ENCODE measurements at regions not wholly inside any gene's neighbourhood (a gene's known extent, or its start where the extent isn't known, plus 50 kb on each side); places are given as distances from the start of the nearest gene placed in this dataset.

DNA sequence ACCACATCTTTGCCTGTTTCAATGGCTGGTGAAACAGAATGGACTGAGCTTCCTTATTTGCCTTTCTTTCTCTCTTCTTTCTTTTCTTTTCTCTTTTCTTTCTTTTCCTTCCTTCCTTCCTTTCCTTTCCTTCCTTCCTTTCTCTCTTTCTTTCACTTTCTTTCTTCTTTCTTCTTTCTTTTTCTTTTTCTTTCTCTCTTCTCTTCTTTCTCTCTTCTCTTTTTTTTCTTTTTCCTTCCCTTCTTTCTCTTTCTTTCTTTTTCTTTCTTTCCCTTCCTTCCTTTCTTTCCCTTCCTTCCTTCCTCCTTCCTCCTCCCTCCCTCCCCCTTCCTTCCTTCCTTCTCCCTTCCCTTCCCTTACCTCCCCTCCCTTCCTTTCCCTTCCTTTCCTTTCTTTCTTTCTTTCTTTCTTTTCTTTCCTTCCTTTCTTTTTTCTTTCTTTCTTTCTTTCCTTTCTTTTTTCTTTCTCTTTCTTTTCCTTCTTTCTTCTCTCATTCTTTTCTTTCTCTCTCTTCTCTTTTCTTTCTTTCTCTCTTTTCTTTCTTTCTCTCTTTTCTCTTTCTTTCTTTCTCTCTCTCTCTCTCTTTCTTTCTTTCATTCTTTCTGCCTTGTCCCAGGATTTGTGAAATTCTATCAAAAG is 50.1 kb upstream of the MCTP1 start:
- no peak for TF ChIP-seq ZNF3 (CRISPR knock-in tag; IDR thresholded peaks at IDR 0.05)
- TF ChIP-seq, protein P1, sequence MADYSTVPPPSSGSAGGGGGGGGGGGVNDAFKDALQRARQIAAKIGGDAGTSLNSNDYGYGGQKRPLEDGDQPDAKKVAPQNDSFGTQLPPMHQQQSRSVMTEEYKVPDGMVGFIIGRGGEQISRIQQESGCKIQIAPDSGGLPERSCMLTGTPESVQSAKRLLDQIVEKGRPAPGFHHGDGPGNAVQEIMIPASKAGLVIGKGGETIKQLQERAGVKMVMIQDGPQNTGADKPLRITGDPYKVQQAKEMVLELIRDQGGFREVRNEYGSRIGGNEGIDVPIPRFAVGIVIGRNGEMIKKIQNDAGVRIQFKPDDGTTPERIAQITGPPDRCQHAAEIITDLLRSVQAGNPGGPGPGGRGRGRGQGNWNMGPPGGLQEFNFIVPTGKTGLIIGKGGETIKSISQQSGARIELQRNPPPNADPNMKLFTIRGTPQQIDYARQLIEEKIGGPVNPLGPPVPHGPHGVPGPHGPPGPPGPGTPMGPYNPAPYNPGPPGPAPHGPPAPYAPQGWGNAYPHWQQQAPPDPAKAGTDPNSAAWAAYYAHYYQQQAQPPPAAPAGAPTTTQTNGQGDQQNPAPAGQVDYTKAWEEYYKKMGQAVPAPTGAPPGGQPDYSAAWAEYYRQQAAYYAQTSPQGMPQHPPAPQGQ (CRISPR knock-in tag; IDR thresholded peaks at IDR 0.05; ENCODE audit: borderline replicate concordance) = no peak
- TF ChIP-seq LCORL (IDR thresholded peaks at IDR 0.05) = no peak
- TF ChIP-seq LCORL (CRISPR knock-in tag; IDR thresholded peaks at IDR 0.05) = no peak
- no peak for TF ChIP-seq ZNF614 (CRISPR knock-in tag; IDR thresholded peaks at IDR 0.05; ENCODE audit: borderline replicate concordance)
- no peak for TF ChIP-seq ZBTB1 (CRISPR knock-in tag; IDR thresholded peaks at IDR 0.05; ENCODE audit: borderline replicate concordance)
- TF ChIP-seq YEATS4 (CRISPR knock-in tag; IDR thresholded peaks at IDR 0.05; ENCODE audit: borderline replicate concordance) = no peak
- TF ChIP-seq NFIC (IDR thresholded peaks at IDR 0.05; ENCODE audit: low read length) = no peak
- no peak for TF ChIP-seq SAP130 (CRISPR knock-in tag; IDR thresholded peaks at IDR 0.05; ENCODE audit: low read depth)
- TF ChIP-seq NFKBIZ (CRISPR knock-in tag; IDR thresholded peaks at IDR 0.05) = no peak
- no peak for TF ChIP-seq AGO1 (IDR thresholded peaks at IDR 0.05; ENCODE audit: low read depth, low read length, poor library complexity, severe bottlenecking)
- no peak for TF ChIP-seq KMT2B (CRISPR knock-in tag; IDR thresholded peaks at IDR 0.05)
- no peak for TF ChIP-seq ZNF644 (CRISPR knock-in tag; IDR thresholded peaks at IDR 0.05; ENCODE audit: low read depth)
- no peak for TF ChIP-seq MXI1 (IDR thresholded peaks at IDR 0.05; ENCODE audit: borderline replicate concordance, low read depth, low read length)
- TF ChIP-seq, protein P2, sequence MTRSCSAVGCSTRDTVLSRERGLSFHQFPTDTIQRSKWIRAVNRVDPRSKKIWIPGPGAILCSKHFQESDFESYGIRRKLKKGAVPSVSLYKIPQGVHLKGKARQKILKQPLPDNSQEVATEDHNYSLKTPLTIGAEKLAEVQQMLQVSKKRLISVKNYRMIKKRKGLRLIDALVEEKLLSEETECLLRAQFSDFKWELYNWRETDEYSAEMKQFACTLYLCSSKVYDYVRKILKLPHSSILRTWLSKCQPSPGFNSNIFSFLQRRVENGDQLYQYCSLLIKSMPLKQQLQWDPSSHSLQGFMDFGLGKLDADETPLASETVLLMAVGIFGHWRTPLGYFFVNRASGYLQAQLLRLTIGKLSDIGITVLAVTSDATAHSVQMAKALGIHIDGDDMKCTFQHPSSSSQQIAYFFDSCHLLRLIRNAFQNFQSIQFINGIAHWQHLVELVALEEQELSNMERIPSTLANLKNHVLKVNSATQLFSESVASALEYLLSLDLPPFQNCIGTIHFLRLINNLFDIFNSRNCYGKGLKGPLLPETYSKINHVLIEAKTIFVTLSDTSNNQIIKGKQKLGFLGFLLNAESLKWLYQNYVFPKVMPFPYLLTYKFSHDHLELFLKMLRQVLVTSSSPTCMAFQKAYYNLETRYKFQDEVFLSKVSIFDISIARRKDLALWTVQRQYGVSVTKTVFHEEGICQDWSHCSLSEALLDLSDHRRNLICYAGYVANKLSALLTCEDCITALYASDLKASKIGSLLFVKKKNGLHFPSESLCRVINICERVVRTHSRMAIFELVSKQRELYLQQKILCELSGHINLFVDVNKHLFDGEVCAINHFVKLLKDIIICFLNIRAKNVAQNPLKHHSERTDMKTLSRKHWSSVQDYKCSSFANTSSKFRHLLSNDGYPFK (CRISPR knock-in tag; IDR thresholded peaks at IDR 0.05; ENCODE audit: borderline replicate concordance) = no peak
- no peak for TF ChIP-seq BRCA1 (CRISPR knock-in tag; IDR thresholded peaks at IDR 0.05)
- no peak for TF ChIP-seq NFE2L2 (IDR thresholded peaks at IDR 0.05; ENCODE audit: low read length)
- TF ChIP-seq KDM4B (CRISPR knock-in tag; IDR thresholded peaks at IDR 0.05) = no peak
- TF ChIP-seq NR2F2 (IDR thresholded peaks at IDR 0.05; ENCODE audit: borderline replicate concordance, low read depth) = no peak
- no peak for DNase-seq (ENCODE audit: low spot score)
- no TSS peak for BruUV-seq (replicated peaks)
- no peaks in the 10 kb centered on the region for H3K79me2 ChIP-seq (ENCODE audit: insufficient read depth, low read length)
- intact Hi-C loops (cut with micrococcal nuclease; ENCODE audit: unreplicated experiment) (loop anchor here (1.0 kb wide), 1 partner anchor 18 kb away; no protein-coding TSS in a partner anchor), in situ Hi-C loops (cut with HindIII; ENCODE audit: extremely low pct_ligation_motif_present, low pct_unique_long_range_greater_than_20kb) (no loop called here)
- H3K4me1 ChIP-seq (ENCODE audit: insufficient read depth, low read length) = no peaks in the 10 kb centered on the region
- no peak overlapping the region for H3K27ac ChIP-seq (ENCODE audit: extremely low read length, insufficient read depth, low read length)
- ATAC-seq = no peak
- ChIA-PET POLR2A (no interaction called here), CTCF (ENCODE audit: low intra/inter-chr PET ratio, low total read pairs) (no interaction called here)
- H3K9me3 ChIP-seq (ENCODE audit: low read length) = no peaks in the 10 kb centered on the region
- H2AFZ ChIP-seq (ENCODE audit: low read length) = no peak overlapping the region
- no peaks in the 10 kb centered on the region for H3K36me3 ChIP-seq (replicated peaks in 1 of 2; ENCODE audit: control insufficient read depth in 1 of 2, insufficient read depth in 2 of 2, low read length in 2 of 2)
- FAIRE-seq = no peak
- no peak overlapping the region for H3K9ac ChIP-seq (ENCODE audit: insufficient read depth, low read depth, low read length)
- H3K4me3 ChIP-seq (replicated peaks in 1 of 3; ENCODE audit: insufficient read depth in 1 of 3, low read depth in 2 of 3, low read length in 3 of 3) = no peak overlapping the region
- H3K27me3 ChIP-seq (ENCODE audit: control insufficient read depth in 1 of 2, insufficient read depth in 2 of 2, low read length in 2 of 2) = no peaks in the 10 kb centered on the region
- no peaks in the 10 kb centered on the region for H4K20me1 ChIP-seq (ENCODE audit: insufficient read depth, low read length)
- no peak overlapping the region for H3K4me2 ChIP-seq (ENCODE audit: low read depth, low read length)
